GM23338 (cell line): ENCODE measurements at regions not wholly inside any gene's neighbourhood (a gene's known extent, or its start where the extent isn't known, plus 50 kb on each side); places are given as distances from the start of the nearest gene placed in this dataset.

ENCODE experiments used
- ATAC-seq: fragments of 200-7000 bp; cut with Tn5 transposase; 3 replicates; pipeline ENCODE4 v1.9.1; 2020
- DNase-seq: peaks from one replicate; pipeline ENCODE4 v3.0.0-alpha.2; 2015; ENCODE audit warnings: low spot score
- H2AFZ ChIP-seq: fragments of 200-600 bp; sonication (generic); 2 replicates; pipeline ENCODE4 v1.8.0; 2016; ENCODE audit warnings: antibody characterized with exemption, mild to moderate bottlenecking, moderate library complexity
- H3F3A ChIP-seq: fragments of 200-600 bp; sonication (generic); replicated peaks from 2 replicates; pipeline ENCODE4 v1.8.0; 2017; ENCODE audit warnings: antibody characterized with exemption, mixed run types, low read depth
- H3K27ac ChIP-seq: fragments of 200-600 bp; sonication (generic); 2 replicates; pipeline ENCODE4 v1.6.1; 2016; ENCODE audit warnings: low read depth
- H3K27me3 ChIP-seq: fragments of 200-600 bp; sonication (generic); 2 replicates; pipeline ENCODE4 v1.8.0; 2016; ENCODE audit warnings: mild to moderate bottlenecking, mixed run types, moderate library complexity; ENCODE audit not compliant: insufficient read depth
- H3K36me3 ChIP-seq: fragments of 200-600 bp; sonication (generic); 2 replicates; pipeline ENCODE4 v1.8.0; 2016; ENCODE audit warnings: mild to moderate bottlenecking; ENCODE audit not compliant: insufficient read depth
- H3K4me1 ChIP-seq: fragments of 200-600 bp; sonication (generic); 2 replicates; pipeline ENCODE4 v1.8.0; 2016; ENCODE audit warnings: mild to moderate bottlenecking, moderate library complexity; ENCODE audit not compliant: insufficient read depth
- H3K4me2 ChIP-seq: fragments of 200-600 bp; sonication (generic); 2 replicates; pipeline ENCODE4 v1.7.1; 2017; ENCODE audit warnings: mixed run types
- H3K4me3 ChIP-seq: fragments of 200-600 bp; sonication (generic); 2 replicates; pipeline ENCODE4 v1.6.1; 2016; ENCODE audit warnings: mixed run types
- H3K79me2 ChIP-seq: fragments of 200-600 bp; sonication (generic); replicated peaks from 2 replicates; pipeline ENCODE4 v1.8.0; 2017; ENCODE audit warnings: mild to moderate bottlenecking; ENCODE audit not compliant: insufficient read depth
- H3K9me2 ChIP-seq: fragments of 200-600 bp; sonication (generic); 2 replicates; pipeline ENCODE4 v1.8.0; 2017; ENCODE audit not compliant: insufficient read depth
- H4K20me1 ChIP-seq: fragments of 200-600 bp; sonication (generic); replicated peaks from 2 replicates; pipeline ENCODE4 v1.8.0; 2017; ENCODE audit warnings: mild to moderate bottlenecking; ENCODE audit not compliant: insufficient read depth
- H3K27ac Mint-ChIP-seq: 2 replicates; pipeline ENCODE4 v1.8.0; 2020; ENCODE audit warnings: inconsistent platforms, mild to moderate bottlenecking, moderate library complexity, mixed read lengths
- H3K27me3 Mint-ChIP-seq: 3 replicates; pipeline ENCODE4 v1.8.0; 2022; ENCODE audit warnings: low read depth, mild to moderate bottlenecking, moderate library complexity, mixed read lengths, inconsistent platforms; ENCODE audit not compliant: insufficient read depth, poor library complexity
- H3K36me3 Mint-ChIP-seq: 3 replicates; pipeline ENCODE4 v1.8.0; 2021; ENCODE audit warnings: low read depth, mild to moderate bottlenecking, inconsistent platforms, moderate library complexity, mixed read lengths
- H3K4me1 Mint-ChIP-seq: 3 replicates; pipeline ENCODE4 v1.8.0; 2020; ENCODE audit warnings: mild to moderate bottlenecking, inconsistent platforms, mixed read lengths
- H3K4me3 Mint-ChIP-seq: 3 replicates; pipeline ENCODE4 v1.8.0; 2021; ENCODE audit warnings: moderate library complexity, mild to moderate bottlenecking, inconsistent platforms, mixed read lengths
- H3K9me3 Mint-ChIP-seq: 3 replicates; pipeline ENCODE4 v1.8.0; 2020; ENCODE audit warnings: moderate library complexity, mild to moderate bottlenecking, inconsistent platforms, mixed read lengths
- CREB1 ChIP-seq: fragments of 250-450 bp; sonication (Bioruptor Pico); IDR thresholded peaks from 2 replicates; pipeline ENCODE4 v1.5.0; 2020; ENCODE audit warnings: low read depth, mild to moderate bottlenecking, moderate library complexity
- CTCF ChIP-seq, 2 experiments: fragments of 200-600 bp in 1 of 2; sonication (generic) in 1 of 2; conservative IDR thresholded peaks; 2 replicates each; pipeline versions ENCODE4 v1.5.1 to v1.6.1; 2016 to 2017; ENCODE audit warnings: antibody characterized with exemption in 2 of 2, low read depth in 2 of 2, mild to moderate bottlenecking in 2 of 2, moderate library complexity in 1 of 2
- ETS1 ChIP-seq: IDR thresholded peaks from 2 replicates; pipeline ENCODE4 v1.6.1; 2016; ENCODE audit warnings: antibody characterized with exemption
- EZH2 ChIP-seq: fragments of 200-600 bp; sonication (generic); IDR thresholded peaks from one replicate; pipeline ENCODE4 v1.8.0; 2017; ENCODE audit warnings: antibody characterized with exemption, mild to moderate bottlenecking, low read depth; ENCODE audit not compliant: unreplicated experiment
- EZH2phosphoT487 ChIP-seq: fragments of 200-600 bp; sonication (generic); IDR thresholded peaks from one replicate; pipeline ENCODE4 v1.8.1; 2018; ENCODE audit warnings: antibody characterized with exemption; ENCODE audit not compliant: unreplicated experiment
- JUNB ChIP-seq: IDR thresholded peaks from one replicate; pipeline ENCODE4 v1.6.1; 2016; ENCODE audit warnings: antibody characterized with exemption; ENCODE audit not compliant: unreplicated experiment
- NANOG ChIP-seq: IDR thresholded peaks from 2 replicates; pipeline ENCODE4 v1.6.1; 2016; ENCODE audit warnings: antibody characterized with exemption, borderline replicate concordance
- POLR2AphosphoS5 ChIP-seq: IDR thresholded peaks from 2 replicates; pipeline ENCODE4 v1.6.1; 2016; ENCODE audit warnings: antibody characterized with exemption, low read depth
- REST ChIP-seq: IDR thresholded peaks from one replicate; pipeline ENCODE4 v1.6.1; 2018; ENCODE audit warnings: antibody characterized with exemption; ENCODE audit not compliant: unreplicated experiment
- STAT1 ChIP-seq: IDR thresholded peaks from one replicate; pipeline ENCODE4 v1.6.1; 2016; ENCODE audit warnings: antibody characterized with exemption; ENCODE audit not compliant: unreplicated experiment
- ZNF114 ChIP-seq: fragments of 250-450 bp; sonication (Bioruptor Pico); IDR thresholded peaks from 2 replicates; pipeline ENCODE4 v1.5.0; 2020; ENCODE audit warnings: mild to moderate bottlenecking, moderate library complexity
- ZNF331 ChIP-seq: fragments of 250-450 bp; sonication (Bioruptor Pico); IDR thresholded peaks from 2 replicates; pipeline ENCODE4 v1.5.0; 2020; ENCODE audit warnings: low read depth, mild to moderate bottlenecking, moderate library complexity
- ZNF462 ChIP-seq: fragments of 250-450 bp; sonication (Bioruptor Pico); IDR thresholded peaks from 2 replicates; pipeline ENCODE4 v1.5.0; 2020; ENCODE audit warnings: mild to moderate bottlenecking, moderate library complexity

DNA sequence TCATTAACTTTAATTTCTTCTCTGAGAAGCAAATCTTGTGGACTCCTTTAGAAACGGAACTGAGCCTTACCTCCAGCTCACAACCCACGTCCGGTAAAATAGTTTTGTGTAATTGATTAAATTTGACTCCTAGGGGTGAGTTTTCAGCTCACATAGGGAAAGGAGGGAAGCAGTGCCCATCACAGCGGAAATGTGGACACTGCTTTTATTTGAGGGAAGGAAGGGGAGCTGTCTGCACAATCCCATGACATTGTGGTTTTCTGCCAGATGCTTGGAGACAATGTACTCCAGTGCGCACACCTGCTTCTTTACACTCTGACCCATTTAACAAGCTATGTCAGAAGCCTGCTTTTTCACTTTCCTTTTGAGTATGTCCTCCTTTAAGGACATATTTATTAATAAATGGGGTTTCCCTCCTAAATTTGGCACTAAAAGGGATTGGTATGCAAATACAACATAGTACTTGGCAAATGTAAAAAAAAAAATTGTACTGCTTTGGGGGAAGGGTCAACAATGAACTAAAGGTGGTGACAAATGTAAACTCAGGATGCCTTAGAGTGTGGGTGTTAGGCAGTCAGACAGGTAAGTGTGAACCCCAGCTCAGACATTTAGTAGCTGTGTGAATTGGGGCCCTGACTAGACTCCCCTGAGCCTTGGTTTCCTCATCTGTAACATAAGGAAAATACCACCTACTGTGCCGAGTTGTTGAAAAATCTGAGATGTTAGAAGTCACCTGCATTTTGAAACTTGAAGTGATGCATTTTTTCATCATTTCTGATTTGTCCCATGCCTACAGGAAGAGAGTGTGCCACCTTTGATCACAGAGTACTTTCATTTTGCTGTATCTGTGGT, 90.2 kb upstream of the KLF6 start:
- H3K4me3 ChIP-seq, result no peak overlapping the region
- no peaks in the 10 kb centered on the region for H3K9me3 Mint-ChIP-seq
- DNase-seq, result no peak
- TF ChIP-seq CTCF (conservative IDR thresholded peaks at IDR 0.05; ENCODE audit: low read depth in 2 of 2) (no peak), ZNF462 (CRISPR knock-in tag) (no peak), ZNF114 (no peak), EZH2 (no peak), JUNB (no peak), CREB1 (CRISPR knock-in tag) (no peak), NANOG (no peak), EZH2phosphoT487 (no peak), STAT1 (no peak), POLR2AphosphoS5 (no peak), REST (no peak), ETS1 (no peak), ZNF331 (no peak)
- ATAC-seq, result no peak
- peaks cover 21% of the 10 kb centered on the region for H3K4me1 ChIP-seq
- no peaks in the 10 kb centered on the region for H3K36me3 ChIP-seq
- no peak overlapping the region for H3K27ac Mint-ChIP-seq
- H3K27me3 Mint-ChIP-seq, result peaks cover 4% of the 10 kb centered on the region
- 0 out of 2 replicates have a peak, but pooled peaks cover 6% of the 10 kb centered on the region for H3K9me2 ChIP-seq
- no peaks in the 10 kb centered on the region for H3K27me3 ChIP-seq
- no peak overlapping the region for H3K4me3 Mint-ChIP-seq
- H3K79me2 ChIP-seq, result no peaks in the 10 kb centered on the region
- H3K27ac ChIP-seq, result no peak overlapping the region
- H3K4me2 ChIP-seq, result no peak overlapping the region
- H2AFZ ChIP-seq, result no peak overlapping the region
- H4K20me1 ChIP-seq, result no peaks in the 10 kb centered on the region
- H3K4me1 Mint-ChIP-seq, result peaks cover 11% of the 10 kb centered on the region
- no peaks in the 10 kb centered on the region for H3F3A ChIP-seq
- no peaks in the 10 kb centered on the region for H3K36me3 Mint-ChIP-seq
